Retina (tissue), 1 donor: ENCODE measurements at regions not wholly inside any gene's neighbourhood (a gene's known extent, or its start where the extent isn't known, plus 50 kb on each side); places are given as distances from the start of the nearest gene placed in this dataset.
A peak's percentile ranks its signal among the peaks of the same experiment; 100 is the strongest.

Experiments
- DNase-seq: peaks from one replicate; pipeline ENCODE4 v3.0.0-alpha.2; 2016

- DNase-seq = no peak
These were observed 118.8 kb upstream of the TENM3 start for GRCh38 chr4:182124359-182124758.

DNA sequence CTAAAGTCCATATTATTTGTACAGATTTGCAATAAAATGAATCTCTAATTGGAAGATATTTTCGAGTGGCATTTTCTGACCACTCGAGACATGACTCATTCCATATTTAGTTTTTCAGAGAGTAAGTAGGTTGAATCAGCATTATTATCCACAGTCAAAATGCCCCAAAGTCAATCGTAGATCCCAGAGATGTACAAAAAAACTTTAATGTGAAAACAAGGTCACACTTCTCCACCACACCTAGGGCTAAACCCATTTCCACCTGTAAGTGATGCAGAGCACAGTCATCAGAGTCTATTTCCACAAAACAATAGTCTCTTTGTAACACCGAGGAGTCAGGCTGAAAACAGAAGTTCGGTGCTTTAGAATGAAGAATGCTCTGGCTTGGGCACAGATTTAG lies 117.1 kb upstream of the TENM3 start:
- DNase-seq = no peak

DNA sequence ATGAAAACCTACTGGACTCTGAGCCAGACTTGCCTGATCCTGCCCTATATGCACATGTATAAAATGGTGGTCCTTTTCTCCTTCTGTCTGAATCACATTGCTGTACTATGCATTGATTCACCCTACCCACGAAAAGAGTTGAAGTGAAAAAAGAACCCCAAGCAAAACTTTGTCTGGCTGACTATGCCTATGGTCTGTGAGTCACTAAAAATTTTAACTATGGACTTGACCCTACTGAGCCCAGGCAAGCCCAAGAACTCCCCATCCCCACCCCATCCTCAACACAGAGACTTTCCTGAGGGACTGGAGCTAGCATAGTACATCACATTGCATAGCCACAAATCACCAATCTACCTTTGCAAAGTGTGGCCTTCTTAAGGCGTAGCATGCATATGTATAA lies 116.6 kb upstream of the TENM3 start:
- no peak for DNase-seq

DNA sequence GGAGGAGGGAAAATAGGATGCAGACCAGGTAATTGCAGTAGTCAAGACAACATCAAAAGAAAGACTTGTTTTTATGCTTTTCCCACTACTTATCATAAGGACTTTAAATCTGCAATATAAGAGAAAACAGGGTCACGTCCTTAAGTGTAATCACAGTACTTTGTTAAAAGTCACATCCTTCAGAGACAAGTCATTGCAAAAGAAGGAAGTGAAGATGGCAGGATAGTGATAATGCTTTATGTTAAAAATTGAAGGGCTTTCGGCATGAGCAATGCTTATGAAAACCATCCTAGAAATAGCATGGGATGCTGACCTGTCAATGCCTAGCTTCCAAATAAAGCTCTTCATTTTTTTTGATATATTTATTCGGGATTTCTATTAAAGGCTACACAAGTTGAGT lies 110.2 kb upstream of the TENM3 start:
- DNase-seq = no peak

DNA sequence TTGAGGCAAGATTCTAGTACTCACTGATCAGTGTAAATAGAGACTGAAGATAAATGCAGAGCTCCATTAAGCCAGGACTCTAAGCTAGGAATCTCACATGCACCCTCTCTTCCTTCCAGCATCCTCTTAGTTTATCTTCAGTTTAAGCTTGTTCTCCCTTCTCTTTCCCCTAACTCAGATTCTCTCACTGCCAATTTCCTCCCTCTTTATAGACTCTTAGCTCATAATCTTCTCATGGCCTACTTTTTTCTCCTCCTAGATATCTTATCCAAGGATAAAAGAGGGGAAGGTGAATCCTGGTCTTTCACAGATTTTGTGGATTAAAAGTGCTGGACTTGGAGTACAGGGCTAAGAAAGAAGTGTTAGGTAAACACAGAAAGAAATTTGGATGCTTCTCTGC lies 108.9 kb upstream of the TENM3 start:
- no peak for DNase-seq

GRCh38 chr4:182136201-182136600 lies 107.0 kb upstream of the TENM3 start:
- DNase-seq = no peak

GRCh38 chr4:182137343-182137742 lies 105.9 kb upstream of the TENM3 start:
- peak; percentile 72 for DNase-seq

- peak; percentile 61 for DNase-seq
These were observed 103.7 kb upstream of the TENM3 start for GRCh38 chr4:182139491-182139890.

DNA sequence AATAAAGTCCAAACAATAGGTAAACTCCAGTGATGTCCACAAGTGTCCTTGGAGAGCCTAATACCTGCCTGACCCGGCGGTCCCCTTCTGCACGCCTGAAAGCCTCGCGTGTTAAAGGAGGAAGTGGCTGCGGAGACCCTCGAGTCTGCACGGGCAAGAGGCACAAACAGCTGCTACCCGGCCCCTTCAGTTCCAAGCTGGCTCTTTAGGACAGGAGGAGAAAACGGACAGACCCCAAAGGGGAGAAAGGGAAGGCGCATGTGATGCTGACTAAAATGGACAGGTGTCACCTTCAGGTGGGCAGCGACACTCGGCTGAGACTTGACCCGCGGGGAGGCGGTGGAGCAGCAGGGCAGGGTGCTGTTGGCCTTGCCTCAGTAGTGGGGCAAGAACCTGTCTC lies 102.7 kb upstream of the TENM3 start:
- DNase-seq = peak; percentile 73

- DNase-seq = peak; percentile 84
These were observed 102.1 kb upstream of the TENM3 start for GRCh38 chr4:182141061-182141460.

- peak; percentile 79 for DNase-seq
These were observed 100.8 kb upstream of the TENM3 start for GRCh38 chr4:182142176-182143085.

GRCh38 chr4:182143086-182143821 lies 99.9 kb upstream of the TENM3 start:
- DNase-seq = peak; percentile 79

DNA sequence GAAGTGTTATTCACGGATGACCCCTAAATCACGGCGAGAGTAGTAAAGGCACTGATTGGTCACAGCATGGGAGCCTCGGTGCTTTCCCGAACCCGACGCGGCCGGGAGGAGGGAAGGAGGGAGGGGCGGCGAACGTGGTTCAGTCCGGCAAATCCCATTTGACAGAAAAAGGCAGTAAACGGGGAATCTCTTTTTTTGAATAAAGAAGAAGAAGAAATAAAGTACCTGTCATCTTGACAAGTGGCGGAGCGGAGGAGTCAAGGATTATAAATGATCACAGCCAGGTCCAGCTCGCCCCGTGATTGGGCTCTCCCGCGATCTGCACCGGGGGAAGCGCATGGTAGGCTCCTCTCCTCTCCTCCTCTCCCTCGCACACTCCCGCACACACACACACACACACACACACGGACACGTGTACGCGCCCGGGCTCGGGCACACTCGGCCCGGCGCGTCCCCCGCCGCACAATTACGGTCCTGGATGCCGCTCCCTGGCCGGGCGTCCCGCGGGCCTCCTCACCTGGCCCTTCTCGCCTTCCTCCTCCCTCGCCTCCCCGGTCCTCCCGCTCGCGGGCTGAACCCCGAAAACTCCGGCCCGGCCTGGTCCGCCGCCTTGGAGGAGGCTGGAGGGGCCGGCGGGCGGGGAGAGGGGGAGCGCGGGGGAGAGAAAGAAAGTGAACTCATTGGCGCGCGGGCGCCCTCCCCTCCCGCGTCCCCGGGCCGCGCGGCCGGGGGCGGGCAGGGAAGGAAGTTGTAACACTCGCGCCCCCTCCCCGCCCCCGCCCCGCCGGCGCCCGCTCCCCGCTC lies 99.2 kb upstream of the TENM3 start:
- peak; percentile 97 for DNase-seq

DNA sequence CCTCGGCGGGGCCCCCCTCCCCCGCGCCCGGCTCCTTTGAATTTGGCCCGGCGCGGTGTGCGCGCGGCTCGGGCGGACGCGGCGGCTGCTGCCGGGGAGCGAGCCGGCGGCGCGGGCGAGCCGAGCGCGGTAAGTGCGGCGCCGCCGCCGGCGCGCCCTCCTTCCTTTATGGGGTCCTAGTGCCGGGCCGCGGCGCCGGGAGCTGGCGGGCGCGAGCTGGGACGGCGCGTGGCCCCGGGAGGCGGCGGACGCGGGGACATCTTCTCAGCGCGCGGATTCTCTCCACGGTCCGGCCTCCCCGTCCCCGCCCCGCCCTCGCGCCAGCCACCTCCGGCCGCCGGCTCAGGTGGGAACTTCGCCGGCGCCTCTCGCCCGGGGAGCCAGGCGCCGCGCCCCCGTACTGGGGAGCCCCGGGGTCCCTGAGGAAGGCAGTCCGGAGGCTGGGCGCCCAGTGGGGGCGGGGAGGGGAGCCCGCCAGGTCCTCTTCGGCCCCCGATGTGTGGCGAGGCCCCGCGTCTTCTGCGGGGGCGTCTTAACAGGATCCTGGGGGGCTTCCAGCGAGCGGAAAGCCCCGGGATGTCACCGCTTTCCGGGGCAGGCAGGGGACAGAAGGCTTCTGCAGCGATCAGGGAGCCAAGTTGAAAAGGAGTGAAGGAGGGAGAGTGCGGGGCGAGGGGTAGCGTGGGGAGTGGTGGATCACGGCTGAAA lies 98.4 kb upstream of the TENM3 start:
- DNase-seq = peak; percentile 79

DNA sequence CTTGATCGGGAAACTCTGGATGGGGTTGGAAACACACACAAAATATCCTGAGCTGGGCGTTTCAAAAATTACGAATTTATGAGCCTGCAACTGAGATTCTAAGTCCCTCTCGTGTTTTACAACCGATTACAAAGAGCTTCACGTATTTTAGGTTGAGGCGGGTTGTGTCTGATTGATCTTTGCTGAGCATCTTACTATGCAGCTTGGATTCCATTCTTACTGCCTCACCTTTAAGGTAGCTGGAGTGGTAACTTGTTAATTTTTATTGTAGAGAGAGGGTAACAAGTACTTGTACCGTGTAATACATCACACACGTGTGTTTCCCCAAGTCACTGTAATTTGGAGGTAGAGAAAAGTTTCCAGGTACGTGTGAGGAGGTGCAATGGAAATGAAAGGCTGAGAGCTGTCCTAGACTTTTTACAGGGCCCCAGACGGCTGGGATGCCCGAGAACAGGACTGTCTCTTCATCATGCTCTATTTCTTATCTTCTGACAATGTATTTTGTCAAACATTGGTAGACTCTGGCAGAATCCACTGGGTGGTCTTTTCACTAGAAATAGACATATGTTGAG lies 97.8 kb upstream of the TENM3 start:
- no peak for DNase-seq

DNA sequence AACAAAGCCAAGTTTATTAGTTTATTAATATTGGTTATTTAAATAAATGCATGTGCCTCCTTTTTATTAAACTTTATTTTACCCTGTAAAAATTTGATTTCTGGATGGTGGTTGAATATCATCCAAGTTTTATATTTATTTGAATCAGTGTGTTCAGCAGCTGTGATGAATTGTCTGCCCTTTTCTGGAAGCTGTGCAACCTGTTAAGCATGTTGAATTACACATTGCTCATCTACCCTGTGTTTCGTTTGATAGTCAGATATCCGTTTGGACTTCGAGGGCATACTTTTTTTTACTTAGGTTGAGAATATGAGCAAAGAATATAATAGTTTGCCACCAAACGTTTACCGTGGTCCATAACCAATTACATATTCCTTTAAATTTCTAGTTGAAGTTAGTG lies 95.8 kb upstream of the TENM3 start:
- DNase-seq = no peak

DNA sequence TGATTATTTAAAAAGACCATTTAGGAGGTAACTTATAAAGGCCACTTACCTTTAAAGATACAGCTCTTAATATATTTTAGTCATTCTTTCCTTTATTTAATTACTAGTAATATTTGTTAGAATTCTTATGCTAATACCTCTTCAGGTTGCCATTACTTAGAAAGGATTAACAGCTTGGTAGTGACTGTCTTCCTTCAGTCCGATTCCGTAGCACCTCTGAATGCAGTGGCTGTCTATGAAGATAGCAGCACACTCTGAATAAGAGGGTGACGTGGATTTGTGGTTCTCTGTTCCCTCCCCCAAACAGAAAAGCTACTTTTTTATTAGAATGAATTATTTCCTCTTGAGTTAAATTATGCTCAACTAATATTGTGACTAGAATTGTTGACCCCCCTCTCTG lies 92.6 kb upstream of the TENM3 start:
- DNase-seq = no peak

DNA sequence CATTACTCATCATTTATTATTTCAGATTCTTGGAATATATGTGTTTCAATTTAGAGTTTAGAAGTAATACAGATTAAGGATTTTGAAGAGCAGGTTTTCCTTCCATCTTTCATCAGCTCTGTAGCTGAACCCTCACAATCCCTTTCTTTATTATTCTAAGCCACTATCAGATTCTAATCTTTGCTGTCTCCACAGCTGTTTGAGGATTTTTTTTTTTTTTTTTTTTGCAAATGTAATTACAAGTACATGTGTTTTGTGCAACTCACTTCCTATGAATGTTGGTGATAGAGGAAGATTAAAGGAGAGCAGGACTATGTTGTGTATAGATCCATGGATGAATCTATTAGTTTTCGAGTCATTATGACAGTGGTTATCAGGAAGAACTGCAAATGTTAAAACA lies 87.4 kb upstream of the TENM3 start:
- DNase-seq = no peak

DNA sequence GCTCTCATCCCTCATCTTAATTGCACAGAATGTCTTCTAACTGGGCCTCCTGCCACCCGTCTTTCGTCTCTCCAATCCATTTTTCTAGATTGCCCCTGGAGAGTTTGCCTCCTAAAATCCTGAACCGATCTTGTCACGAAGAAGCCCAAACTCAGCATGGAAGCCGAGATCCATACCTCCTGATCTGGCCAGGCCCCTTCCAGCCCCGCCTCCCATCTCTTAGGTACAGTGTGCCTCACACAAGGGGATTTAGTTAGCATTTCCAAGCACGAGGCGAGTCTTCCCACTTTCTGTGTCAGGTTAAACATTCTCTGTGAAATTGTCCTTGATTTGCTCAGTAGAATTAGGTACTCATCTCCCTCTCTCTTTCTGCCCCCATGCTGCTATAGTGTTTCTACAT lies 80.0 kb upstream of the TENM3 start:
- DNase-seq = no peak

- DNase-seq = no peak
These were observed 73.6 kb upstream of the TENM3 start for GRCh38 chr4:182169572-182169971.

GRCh38 chr4:182169987-182170386 lies 73.2 kb upstream of the TENM3 start:
- no peak for DNase-seq

DNA sequence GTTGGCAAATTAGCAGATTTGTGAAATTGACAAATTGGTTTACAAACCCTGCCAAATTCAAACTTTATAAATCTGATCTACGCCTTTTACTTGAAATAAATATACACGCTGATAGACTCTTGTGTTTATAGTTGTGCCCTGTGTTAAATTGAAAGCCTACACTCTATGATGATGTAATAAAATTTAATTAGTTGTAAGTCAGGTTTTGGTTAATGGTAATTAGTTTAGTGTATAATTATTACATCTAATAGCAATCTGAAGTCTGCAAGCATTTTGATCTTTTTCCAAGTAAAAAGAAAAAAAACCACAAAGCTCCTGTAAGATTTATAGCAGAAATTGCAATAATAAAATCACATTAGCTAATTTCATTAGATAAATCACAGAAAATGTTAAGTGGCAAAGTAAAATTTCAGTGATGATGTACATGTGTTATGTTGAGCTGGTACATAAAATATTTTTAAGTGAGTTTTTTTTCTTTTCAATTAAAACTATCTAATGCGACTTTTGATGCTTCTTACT lies 72.7 kb upstream of the TENM3 start:
- no peak for DNase-seq
